SK-N-SH treated with all-trans-retinoic acid at 6 μM for 48 hours (cell line): ENCODE measurements at regions not wholly inside any gene's neighbourhood (a gene's known extent, or its start where the extent isn't known, plus 50 kb on each side); places are given as distances from the start of the nearest gene placed in this dataset.

ENCODE experiments used
- ARNTL ChIP-seq: fragments of 450-650 bp; formaldehyde crosslinking; IDR thresholded peaks from 2 replicates; pipeline ENCODE4 v1.5.0; 2020; ENCODE audit warnings: low read depth, mild to moderate bottlenecking, moderate library complexity, borderline replicate concordance
- CREB5 ChIP-seq: fragments of 250-450 bp; sonication (Bioruptor Pico); IDR thresholded peaks from 2 replicates; pipeline ENCODE4 v1.5.1; 2020; ENCODE audit warnings: low read depth, mild to moderate bottlenecking, moderate library complexity
- OSR1 ChIP-seq: fragments of 250-450 bp; sonication (Bioruptor Pico); IDR thresholded peaks from 2 replicates; pipeline ENCODE4 v1.8.0; 2022; ENCODE audit warnings: moderate library complexity, mild to moderate bottlenecking, inconsistent platforms
- PATZ1 ChIP-seq: fragments of 250-450 bp; sonication (Bioruptor Pico); IDR thresholded peaks from 2 replicates; pipeline ENCODE4 v1.8.0; 2020; ENCODE audit warnings: mild to moderate bottlenecking, moderate library complexity, borderline replicate concordance
- POU6F1 ChIP-seq: fragments of 250-450 bp; sonication (Bioruptor Pico); IDR thresholded peaks from 2 replicates; pipeline ENCODE4 v1.8.0; 2021; ENCODE audit warnings: low read depth, mild to moderate bottlenecking, moderate library complexity, borderline replicate concordance

- no peak for TF ChIP-seq PATZ1 (CRISPR knock-in tag)
- TF ChIP-seq OSR1, result no peak
- no peak for TF ChIP-seq CREB5 (CRISPR knock-in tag)
- no peak for TF ChIP-seq ARNTL (CRISPR knock-in tag)
- TF ChIP-seq POU6F1 (CRISPR knock-in tag), result no peak
These were observed 50.0 kb upstream of the AADAT start for GRCh38 chr4:170139764-170140163.
